NCI-H524 (cell line): ENCODE measurements at regions not wholly inside any gene's neighbourhood (a gene's known extent, or its start where the extent isn't known, plus 50 kb on each side); places are given as distances from the start of the nearest gene placed in this dataset.
"Not testable (repeated sequence)": the region's sequence is repeated elsewhere in the genome, so short reads cannot be mapped to it uniquely, and the experiment has no call there.

Experiments
- DNase-seq, 2 experiments: peaks; one replicate each; lab custom pipeline; 2025; lab: John Stamatoyannopoulos, UW

DNA sequence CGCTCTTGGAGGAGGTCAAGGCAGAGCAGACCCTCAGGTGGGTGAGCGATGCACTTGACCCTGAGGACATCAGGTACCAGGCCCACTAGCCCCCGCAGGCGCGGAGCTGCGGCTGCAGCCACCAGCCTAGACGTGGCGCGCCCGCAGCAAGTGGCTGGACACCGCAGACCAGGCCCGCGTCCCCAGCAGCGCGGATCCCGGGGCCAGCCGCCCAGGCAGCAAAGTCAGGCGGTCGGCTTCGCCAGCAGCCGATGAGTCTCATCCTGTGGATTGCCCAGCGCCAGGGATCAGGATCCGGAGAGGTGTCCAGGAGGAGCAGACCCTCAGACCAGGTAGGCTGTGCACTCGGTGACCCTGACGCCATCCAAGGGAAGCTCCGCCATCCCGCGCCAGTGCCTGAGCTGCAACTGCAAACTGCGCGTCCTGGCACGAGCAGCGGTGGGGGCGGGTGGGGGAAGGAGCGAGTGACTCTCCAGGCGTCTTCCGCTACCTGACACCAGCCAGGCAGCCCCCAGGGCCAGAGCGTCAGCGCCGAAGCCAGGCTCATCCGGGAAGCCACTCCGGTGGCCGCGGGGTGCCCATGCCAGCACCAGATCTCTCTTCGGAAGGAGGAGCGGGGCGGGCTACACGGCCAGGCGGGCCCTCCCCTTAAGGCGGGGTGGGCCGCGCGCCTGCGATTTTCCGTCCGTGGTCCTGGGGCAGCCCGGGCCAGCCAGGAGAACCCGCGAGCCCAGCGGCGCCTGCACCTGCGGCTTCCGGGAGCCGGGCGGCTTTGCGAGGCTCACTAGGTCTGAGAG lies 92.6 kb upstream of the THOC3 start:
- DNase-seq: not testable (repeated sequence)

- DNase-seq: not testable (repeated sequence)
Observed at GRCh38 chr5:176061269-176061622, 93.1 kb upstream of the THOC3 start.

DNA sequence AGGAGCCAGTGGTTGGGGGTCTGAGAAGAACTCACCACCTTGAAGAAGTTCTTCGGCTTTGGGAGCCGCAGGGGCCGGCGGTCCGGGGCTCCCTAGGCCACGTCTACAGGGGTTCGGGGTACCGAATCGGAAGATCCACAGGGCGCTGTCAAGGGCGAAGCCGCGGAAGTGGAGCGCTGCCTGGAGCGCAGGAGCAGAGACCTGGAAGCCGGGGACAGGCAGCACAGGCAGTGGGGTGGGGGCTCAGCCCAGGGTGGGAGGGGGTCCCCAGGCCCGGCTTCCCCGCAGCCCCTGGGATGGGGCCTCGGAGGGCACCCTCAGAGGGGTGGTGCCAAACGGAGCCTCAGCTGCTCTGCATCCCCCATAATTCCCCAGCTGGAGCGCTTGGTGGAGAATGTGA lies 93.5 kb upstream of the THOC3 start:
- not testable (repeated sequence) for DNase-seq

- not testable (repeated sequence) for DNase-seq
Observed at GRCh38 chr5:176066262-176066945, 98.3 kb upstream of the THOC3 start.

DNA sequence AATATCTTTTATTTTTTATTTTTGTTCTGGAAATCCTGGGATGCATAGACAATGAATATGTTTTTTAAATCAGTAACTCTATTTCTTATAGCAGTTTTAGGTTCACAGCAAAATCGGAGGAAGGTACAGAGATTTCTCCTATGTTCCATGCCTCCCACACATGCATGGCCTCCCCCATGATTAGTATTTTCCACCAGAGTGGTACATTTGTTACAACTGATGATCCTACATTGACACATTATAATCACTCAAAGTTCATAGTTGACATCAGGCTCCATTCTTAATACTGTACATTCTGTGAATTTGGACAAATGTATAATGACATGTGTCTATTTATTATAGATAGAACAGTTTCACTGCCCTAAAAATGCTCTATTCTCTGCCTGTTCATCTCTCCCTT lies 99.0 kb upstream of the THOC3 start:
- DNase-seq: not testable (repeated sequence)

DNA sequence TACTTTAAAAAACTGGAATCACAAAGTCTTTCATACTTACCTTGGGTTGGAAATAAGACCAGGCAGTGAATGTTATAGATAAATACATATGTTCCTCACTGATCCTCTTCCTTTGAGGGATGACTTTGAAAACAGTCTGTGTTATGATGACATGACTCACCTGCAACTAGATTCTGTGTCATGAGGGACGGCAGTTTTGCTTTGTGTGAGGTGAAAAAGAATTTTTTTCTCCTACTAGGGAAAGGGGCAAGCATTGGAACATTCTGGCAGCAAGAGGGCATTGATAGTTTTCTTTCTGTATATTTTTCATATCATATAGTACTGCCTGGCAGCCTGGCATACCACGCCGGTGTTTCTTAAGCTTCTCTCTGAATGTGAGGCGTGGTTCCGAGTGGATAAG lies 99.8 kb upstream of the THOC3 start:
- DNase-seq: not testable (repeated sequence)

- DNase-seq: not testable (repeated sequence)
Observed at GRCh38 chr5:176073996-176074571, 106.0 kb upstream of the THOC3 start.

GRCh38 chr5:176083717-176084116 lies 115.6 kb upstream of the THOC3 start:
- not testable (repeated sequence) for DNase-seq

DNA sequence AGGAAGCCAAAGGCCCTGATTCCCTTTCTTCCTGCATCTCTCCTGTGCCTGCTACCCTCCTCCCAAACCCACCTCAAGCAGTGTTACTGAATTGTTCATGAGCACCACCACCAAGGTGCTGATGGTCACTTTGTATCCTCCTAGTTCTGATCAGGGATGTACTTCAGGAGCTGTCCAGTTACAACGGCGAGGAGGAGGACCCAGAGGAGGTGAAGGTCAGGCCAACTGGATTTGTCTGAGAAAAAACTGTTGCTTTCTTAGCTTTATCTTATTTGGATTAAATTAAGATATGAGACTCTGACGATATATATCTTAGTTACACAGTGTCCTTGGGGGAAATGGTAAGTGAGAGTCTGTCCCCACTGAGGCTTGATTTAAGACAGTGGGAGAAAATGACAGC lies 135.0 kb upstream of the THOC3 start:
- DNase-seq: not testable (repeated sequence)

GRCh38 chr5:176112888-176113287 lies 125.3 kb upstream of the SIMC1 start:
- not testable (repeated sequence) for DNase-seq

DNA sequence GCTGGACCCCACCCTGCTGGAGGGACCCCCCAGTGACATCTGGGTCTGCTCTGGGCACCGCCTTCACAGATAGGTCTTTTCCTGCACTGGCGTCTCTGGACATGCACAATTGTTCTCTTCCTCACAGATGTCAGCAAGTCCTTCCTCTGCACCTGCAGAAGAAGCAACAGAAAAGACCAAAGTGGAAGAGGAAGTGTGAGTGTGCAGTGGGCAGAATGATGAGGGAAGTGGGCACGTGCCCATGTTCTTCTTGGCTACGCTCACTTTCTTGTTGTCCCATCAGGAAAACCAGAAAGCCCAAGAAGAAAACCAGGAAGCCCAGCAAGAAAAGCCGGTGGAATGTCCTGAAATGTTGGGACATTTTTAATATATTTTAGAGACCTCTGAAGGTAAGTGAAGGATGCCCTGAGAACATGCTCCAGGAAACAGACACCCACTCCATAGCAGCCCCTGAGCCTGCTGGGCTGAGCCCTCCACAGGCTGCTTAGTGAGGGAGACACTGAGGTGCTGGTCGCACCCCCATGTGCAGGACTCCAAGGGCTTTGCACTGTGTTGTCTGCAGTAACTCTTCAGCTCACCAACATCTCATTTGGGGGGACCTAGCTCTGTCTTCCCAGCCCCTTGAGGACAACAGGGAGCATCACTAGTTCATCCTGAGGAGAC lies 124.4 kb upstream of the SIMC1 start:
- not testable (repeated sequence) for DNase-seq

DNA sequence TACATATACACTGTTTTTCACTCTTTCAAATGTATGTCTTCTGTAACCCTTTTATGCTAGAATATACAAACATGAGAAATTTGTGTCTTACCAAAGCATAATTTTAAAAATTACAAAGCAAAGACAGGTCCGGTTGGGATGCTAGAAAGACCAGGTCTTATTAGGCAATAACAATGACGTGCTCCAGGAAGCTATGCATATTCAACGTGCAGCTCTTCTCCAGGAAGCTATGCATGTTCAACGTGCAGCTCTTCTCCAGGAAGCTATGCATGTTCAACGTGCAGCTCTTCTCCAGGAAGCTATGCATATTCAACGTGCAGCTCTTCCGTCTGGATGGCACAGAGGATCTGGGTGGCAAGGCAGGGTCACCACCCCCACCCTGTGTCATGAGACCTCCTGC lies 123.4 kb upstream of the SIMC1 start:
- DNase-seq: not testable (repeated sequence)

DNA sequence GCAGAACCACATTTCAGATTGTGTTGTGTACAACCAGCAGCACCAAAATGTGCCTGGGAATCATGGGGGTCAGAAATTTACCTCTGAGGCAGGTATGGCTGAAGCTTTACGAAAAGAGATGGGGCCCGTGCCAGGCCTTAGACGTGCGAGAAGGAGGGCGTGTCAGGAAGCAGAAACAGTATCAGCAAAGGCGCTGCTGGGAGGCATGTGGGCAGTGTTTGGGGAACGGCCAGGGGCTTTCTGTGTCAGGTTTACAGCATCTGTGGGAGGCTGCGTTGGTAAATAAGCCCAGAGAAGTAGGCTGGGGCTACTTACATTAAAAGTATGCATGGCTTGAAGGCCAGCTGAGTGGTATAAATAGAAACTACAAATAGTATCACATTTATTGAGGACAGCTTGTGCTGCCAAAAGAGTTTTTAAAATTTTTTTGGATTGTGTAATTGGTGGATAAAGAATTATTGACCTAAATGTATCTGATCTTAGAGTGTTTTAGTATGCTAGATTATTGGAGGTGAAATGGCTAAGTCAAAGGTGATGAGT lies 120.5 kb upstream of the SIMC1 start:
- not testable (repeated sequence) for DNase-seq

GRCh38 chr5:176122361-176122760 lies 115.9 kb upstream of the SIMC1 start:
- not testable (repeated sequence) for DNase-seq

DNA sequence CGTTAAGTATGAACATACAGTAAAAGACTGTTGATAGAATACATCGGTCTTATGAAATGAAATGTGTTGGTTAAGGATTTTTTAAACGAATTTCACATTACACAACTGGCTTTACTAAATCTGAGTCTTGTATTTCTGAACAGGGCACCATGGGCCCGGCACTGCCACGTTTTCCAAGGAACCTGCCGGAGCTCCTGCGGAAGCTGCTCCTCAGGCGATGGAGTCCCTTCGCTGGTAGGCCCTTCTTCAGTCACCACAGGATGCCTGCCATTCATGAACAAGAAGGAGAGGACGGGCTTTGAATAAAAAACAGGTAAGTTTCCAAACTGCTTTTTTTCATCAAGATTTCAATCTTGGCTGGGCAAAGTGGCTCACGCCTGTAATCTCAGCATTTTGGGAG lies 114.1 kb upstream of the SIMC1 start:
- DNase-seq: not testable (repeated sequence)

DNA sequence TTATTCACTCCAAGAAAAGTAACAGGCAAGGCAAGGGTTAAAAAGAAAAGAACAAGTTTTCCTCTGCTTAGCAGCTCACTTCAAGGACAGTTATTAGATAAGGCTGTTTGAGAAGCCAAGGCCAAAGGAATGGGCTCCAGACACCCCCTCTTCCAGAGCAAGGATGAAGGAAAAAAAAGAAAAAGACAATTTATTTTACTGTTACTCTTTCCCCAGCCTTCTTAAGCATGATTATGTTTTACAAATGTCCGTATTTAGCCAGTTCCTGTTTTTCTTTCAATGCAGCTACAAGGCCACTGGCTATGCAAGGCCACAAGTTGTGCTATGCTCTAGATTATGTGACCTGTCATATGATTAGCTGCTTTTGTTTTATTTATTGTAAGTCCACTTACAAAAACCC lies 106.5 kb upstream of the SIMC1 start:
- no peak for DNase-seq

GRCh38 chr5:176132471-176133288 lies 105.5 kb upstream of the SIMC1 start:
- no peak for DNase-seq

DNA sequence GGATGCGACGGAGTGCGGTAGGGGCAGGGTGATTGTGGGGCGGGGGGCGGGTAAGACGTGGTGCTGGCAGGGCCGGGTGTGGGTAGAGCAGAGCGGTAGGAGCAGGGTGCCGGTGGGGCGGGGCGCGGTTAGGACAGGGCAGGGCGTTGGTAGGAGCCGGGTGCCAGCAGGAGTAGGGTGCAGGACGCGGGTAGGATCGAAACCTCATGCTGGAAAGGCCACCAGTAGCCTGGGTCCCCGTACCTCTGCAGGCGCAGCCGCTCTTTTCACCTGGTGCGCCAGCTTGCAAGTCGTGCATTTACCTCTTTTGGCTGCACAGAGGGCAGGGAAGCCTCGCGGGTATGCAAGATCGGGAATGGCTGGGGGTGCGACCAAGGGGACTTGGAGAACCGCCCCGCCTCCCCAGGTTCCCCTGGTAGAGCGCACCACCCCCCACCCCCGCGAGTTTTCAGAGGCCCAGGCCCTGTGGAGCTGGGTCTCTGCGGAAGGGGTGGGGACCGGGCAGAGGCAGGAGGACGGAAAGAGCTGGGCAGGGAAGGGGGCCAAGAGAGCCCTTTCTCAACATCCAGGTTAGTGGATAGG lies 104.8 kb upstream of the SIMC1 start:
- DNase-seq: no peak

- DNase-seq: no peak
Observed at GRCh38 chr5:176133877-176134276, 104.3 kb upstream of the SIMC1 start.

DNA sequence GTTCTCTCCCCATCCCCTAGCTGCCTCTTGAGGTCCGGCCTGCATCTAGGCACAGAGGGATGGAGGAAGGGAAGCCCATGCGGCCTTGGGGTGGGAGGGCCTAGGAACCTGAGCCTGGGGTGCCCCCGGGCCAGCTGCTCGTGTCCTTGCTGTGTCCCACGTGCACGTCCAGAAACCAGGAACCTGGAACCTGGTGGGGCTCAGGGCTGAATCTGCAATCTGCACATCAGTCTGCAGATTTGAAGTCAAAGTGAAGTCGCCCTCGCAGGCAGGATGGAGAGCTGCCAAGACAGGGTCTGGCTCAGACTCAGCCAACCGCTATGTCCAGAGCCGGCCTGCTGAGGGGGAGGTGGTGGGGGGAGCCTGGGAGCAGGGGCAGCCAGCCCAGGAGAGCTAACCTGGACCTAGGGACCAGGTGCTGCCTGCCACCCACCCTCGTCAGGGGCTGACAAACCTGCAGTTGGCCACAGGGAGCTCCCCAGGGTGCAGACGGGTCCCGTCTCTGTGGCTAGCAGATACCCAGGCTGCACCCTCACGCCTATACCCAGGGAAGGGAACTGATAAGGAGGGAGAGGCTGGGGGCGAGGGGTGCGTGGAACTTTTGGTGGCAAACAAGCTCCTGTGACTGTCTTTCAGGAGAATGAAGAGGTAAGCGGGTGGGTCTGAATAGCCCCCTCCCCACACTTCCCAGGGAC lies 103.5 kb upstream of the SIMC1 start:
- no peak for DNase-seq
